ENCODE measurements at regions not wholly inside any gene's neighbourhood (a gene's known extent, or its start where the extent isn't known, plus 50 kb on each side); places are given as distances from the start of the nearest gene placed in this dataset.

GRCh38 chr7:96479015-96479645 lies 157.2 kb upstream of the SLC25A13 start:
- no peak for TF ChIP-seq EZH2 (IDR thresholded peaks at IDR 0.05)
- TF ChIP-seq POLR2AphosphoS5 (IDR thresholded peaks at IDR 0.05; ENCODE audit: borderline replicate concordance, low read depth, low read length): no peak

Data from SK-N-MC (cell line).